ENCODE measurements at regions not wholly inside any gene's neighbourhood (a gene's known extent, or its start where the extent isn't known, plus 50 kb on each side); places are given as distances from the start of the nearest gene placed in this dataset.

DNA sequence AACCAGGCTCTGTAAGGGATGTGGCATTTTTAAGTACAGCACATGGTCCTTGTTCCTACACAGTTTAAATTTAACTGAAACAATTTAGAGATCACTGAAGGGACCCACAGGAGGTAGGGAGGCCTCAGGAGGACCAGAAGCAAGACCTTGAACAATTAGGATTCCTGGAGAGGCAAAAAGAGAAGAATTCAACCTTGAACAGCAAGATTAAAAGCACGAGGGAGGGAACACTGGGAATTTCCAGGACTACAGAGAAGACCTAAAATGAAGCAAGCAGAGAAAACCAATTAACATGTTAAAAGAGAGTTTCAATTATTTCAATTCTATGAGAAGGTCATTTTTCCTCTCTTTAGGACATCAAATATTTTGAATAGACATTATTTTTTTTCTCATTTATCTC lies 160.3 kb downstream of the KCTD12 start:
- no peak for ATAC-seq (ENCODE audit: low read depth in 2 of 2)
- H3K27me3 ChIP-seq (ENCODE audit: control insufficient read depth, insufficient read depth, low read length): no peaks in the 10 kb centered on the region

DNA sequence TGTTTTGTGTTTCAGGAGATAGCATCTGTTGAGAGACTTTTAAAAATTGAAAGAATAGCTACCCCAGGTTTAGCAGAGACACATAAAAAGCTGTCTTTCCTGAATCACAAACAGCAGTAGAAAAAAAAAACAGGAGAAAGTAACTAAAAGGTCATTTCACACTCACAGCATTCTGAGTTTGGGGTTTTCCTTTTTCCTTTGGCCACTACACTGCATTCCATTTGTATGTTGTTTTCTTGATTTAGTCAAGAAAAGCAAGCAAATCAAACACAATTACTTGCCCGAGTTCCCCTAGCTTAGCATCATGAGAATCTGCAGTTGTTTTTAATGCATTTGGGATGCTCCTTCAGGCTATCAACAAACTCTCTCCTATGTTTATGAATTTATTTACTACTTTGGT lies 161.0 kb downstream of the KCTD12 start:
- ATAC-seq (ENCODE audit: low read depth in 2 of 2): no peak

More for the DNA sequence above, 160.3 kb downstream of the KCTD12 start:
- Histone ChIP-seq H3K9me3 (ENCODE audit: control insufficient read depth in 2 of 2, low read length in 2 of 2) (no peaks in the 10 kb centered on the region), H3K4me3 (ENCODE audit: low read depth, low read length) (no peak overlapping the region), H3K27ac (ENCODE audit: insufficient read depth, low read length, poor library complexity, severe bottlenecking) (no peak overlapping the region), H3K36me3 (ENCODE audit: control insufficient read depth, insufficient read depth, low read length) (no peaks in the 10 kb centered on the region), H3K4me1 (ENCODE audit: control insufficient read depth, insufficient read depth, low read length, poor library complexity, severe bottlenecking) (no peaks in the 10 kb centered on the region)
- no peak for DNase-seq
- Mint-ChIP-seq H3K27ac (no peak overlapping the region), H3K27me3 (peaks cover 4% of the 10 kb centered on the region), H3K36me3 (no peaks in the 10 kb centered on the region), H3K4me1 (no peaks in the 10 kb centered on the region), H3K4me3 (no peak overlapping the region), H3K9me3 (no peaks in the 10 kb centered on the region)

DNA sequence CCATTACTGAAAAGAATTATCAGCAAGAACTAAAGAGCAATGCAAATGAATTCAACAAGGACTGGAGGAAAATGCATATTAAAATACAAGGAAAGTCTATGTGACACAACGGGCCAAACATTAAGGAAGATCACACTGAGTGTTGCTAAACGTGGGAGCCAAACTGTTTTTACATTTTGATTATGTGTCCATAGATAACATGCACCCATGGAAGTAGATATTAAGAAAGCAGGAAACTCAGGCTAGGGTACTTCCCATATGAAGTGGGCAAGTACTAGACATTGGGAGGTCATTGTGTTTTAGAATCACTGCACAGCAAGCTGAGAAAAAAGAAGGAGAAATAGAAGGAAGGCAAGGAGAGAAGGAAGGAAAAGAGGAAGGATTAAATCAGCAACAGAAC lies 161.8 kb downstream of the KCTD12 start:
- Histone ChIP-seq H3K4me1 (ENCODE audit: control insufficient read depth, insufficient read depth, low read length, poor library complexity, severe bottlenecking) (no peaks in the 10 kb centered on the region), H3K9me3 (ENCODE audit: control insufficient read depth in 2 of 2, low read length in 2 of 2) (no peaks in the 10 kb centered on the region), H3K36me3 (ENCODE audit: control insufficient read depth, insufficient read depth, low read length) (no peaks in the 10 kb centered on the region), H3K27me3 (ENCODE audit: control insufficient read depth, insufficient read depth, low read length) (no peaks in the 10 kb centered on the region), H3K4me3 (ENCODE audit: low read depth, low read length) (no peak overlapping the region), H3K27ac (ENCODE audit: insufficient read depth, low read length, poor library complexity, severe bottlenecking) (no peak overlapping the region)
- no peak overlapping the region for H3K27ac Mint-ChIP-seq
- no peaks in the 10 kb centered on the region for H3K4me1 Mint-ChIP-seq
- no peak overlapping the region for H3K4me3 Mint-ChIP-seq
- peaks cover 4% of the 10 kb centered on the region for H3K27me3 Mint-ChIP-seq
- H3K9me3 Mint-ChIP-seq: no peaks in the 10 kb centered on the region
- ATAC-seq (ENCODE audit: low read depth in 2 of 2) (no peak), DNase-seq (no peak)
- H3K36me3 Mint-ChIP-seq: no peaks in the 10 kb centered on the region

More for the DNA sequence above, 161.0 kb downstream of the KCTD12 start:
- H3K36me3 Mint-ChIP-seq: no peaks in the 10 kb centered on the region
- Histone ChIP-seq H3K27ac (ENCODE audit: insufficient read depth, low read length, poor library complexity, severe bottlenecking) (no peak overlapping the region), H3K27me3 (ENCODE audit: control insufficient read depth, insufficient read depth, low read length) (no peaks in the 10 kb centered on the region), H3K4me3 (ENCODE audit: low read depth, low read length) (no peak overlapping the region), H3K36me3 (ENCODE audit: control insufficient read depth, insufficient read depth, low read length) (no peaks in the 10 kb centered on the region), H3K4me1 (ENCODE audit: control insufficient read depth, insufficient read depth, low read length, poor library complexity, severe bottlenecking) (no peaks in the 10 kb centered on the region), H3K9me3 (ENCODE audit: control insufficient read depth in 2 of 2, low read length in 2 of 2) (no peaks in the 10 kb centered on the region)
- DNase-seq: no peak
- H3K27me3 Mint-ChIP-seq: peaks cover 4% of the 10 kb centered on the region
- no peaks in the 10 kb centered on the region for H3K4me1 Mint-ChIP-seq
- H3K4me3 Mint-ChIP-seq: no peak overlapping the region
- peak overlapping the region in 1 of 3 donors; percentile 13 for H3K27ac Mint-ChIP-seq
- no peaks in the 10 kb centered on the region for H3K9me3 Mint-ChIP-seq

DNA sequence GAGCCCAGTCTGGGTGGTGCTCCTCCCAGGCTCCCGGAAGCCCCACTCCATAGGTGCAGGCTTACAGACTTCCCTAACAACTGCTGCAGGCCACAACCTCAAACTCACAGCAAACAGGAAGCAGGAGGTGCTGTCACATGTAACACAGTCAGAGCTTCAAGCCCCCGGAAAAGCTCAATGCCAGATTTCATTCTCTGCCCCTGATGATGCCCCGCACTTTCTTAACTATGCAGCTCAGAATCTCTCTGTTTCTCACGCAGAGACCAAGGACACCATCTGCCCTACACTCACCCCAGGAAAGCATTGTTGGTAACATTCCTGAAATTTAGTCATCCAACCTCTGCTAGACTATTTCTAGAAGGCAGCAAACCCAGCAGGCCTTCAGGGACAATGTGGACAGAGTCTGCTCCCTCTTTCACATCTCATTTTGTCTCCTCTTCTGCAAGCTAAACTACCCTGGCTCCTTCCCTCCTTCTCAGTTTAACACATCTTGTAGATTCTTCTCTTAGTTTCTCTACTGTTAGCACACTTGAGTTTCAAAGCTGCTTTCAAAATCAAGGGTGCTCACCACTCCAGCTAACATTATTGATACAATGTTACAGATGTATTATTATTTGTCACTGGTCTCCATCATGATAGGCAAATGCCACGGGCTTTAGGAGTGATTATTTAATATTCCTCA lies 162.5 kb downstream of the KCTD12 start:
- Histone ChIP-seq H3K4me1 (ENCODE audit: control insufficient read depth, insufficient read depth, low read length, poor library complexity, severe bottlenecking) (no peaks in the 10 kb centered on the region), H3K27me3 (ENCODE audit: control insufficient read depth, insufficient read depth, low read length) (no peaks in the 10 kb centered on the region), H3K27ac (ENCODE audit: insufficient read depth, low read length, poor library complexity, severe bottlenecking) (no peak overlapping the region), H3K36me3 (ENCODE audit: control insufficient read depth, insufficient read depth, low read length) (no peaks in the 10 kb centered on the region), H3K9me3 (ENCODE audit: control insufficient read depth in 2 of 2, low read length in 2 of 2) (no peaks in the 10 kb centered on the region), H3K4me3 (ENCODE audit: low read depth, low read length) (no peak overlapping the region)
- Mint-ChIP-seq H3K36me3 (no peaks in the 10 kb centered on the region), H3K27ac (no peak overlapping the region), H3K4me1 (no peaks in the 10 kb centered on the region), H3K27me3 (peaks cover under 1% of the 10 kb centered on the region), H3K9me3 (no peaks in the 10 kb centered on the region), H3K4me3 (no peak overlapping the region)
- peak in 1 of 3 donors; percentile 8 for DNase-seq
- peak in 1 of 2 donors; percentile 39 for ATAC-seq (ENCODE audit: low read depth in 2 of 2)

DNA sequence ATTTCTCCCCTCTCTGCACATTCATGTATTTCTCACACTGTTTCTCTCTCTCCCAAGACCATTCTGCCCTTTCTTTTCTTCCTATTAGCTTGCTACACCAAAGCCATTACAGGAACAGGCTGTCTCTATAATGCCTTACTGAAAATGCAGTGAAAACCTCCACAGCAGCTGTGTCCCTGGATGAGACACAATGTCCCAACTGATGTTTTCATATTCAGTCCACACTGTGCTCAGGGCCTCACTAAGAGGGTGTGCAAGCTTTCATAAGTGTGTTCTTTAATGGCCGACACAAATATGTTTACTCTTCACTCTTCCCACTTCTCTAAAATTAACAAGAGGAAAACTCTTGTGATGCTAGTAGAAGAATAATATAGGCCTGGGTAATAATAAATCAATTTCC lies 163.4 kb downstream of the KCTD12 start:
- no peak for ATAC-seq (ENCODE audit: low read depth in 2 of 2)
- Histone ChIP-seq H3K4me1 (ENCODE audit: control insufficient read depth, insufficient read depth, low read length, poor library complexity, severe bottlenecking) (no peaks in the 10 kb centered on the region), H3K9me3 (ENCODE audit: control insufficient read depth in 2 of 2, low read length in 2 of 2) (no peaks in the 10 kb centered on the region), H3K4me3 (ENCODE audit: low read depth, low read length) (no peak overlapping the region), H3K36me3 (ENCODE audit: control insufficient read depth, insufficient read depth, low read length) (no peaks in the 10 kb centered on the region), H3K27me3 (ENCODE audit: control insufficient read depth, insufficient read depth, low read length) (no peaks in the 10 kb centered on the region), H3K27ac (ENCODE audit: insufficient read depth, low read length, poor library complexity, severe bottlenecking) (no peak overlapping the region)
- H3K36me3 Mint-ChIP-seq: no peaks in the 10 kb centered on the region
- H3K9me3 Mint-ChIP-seq: no peaks in the 10 kb centered on the region
- no peak overlapping the region for H3K27ac Mint-ChIP-seq
- no peak for DNase-seq
- no peaks in the 10 kb centered on the region for H3K4me1 Mint-ChIP-seq
- H3K27me3 Mint-ChIP-seq: no peaks in the 10 kb centered on the region
- H3K4me3 Mint-ChIP-seq: no peak overlapping the region

DNA sequence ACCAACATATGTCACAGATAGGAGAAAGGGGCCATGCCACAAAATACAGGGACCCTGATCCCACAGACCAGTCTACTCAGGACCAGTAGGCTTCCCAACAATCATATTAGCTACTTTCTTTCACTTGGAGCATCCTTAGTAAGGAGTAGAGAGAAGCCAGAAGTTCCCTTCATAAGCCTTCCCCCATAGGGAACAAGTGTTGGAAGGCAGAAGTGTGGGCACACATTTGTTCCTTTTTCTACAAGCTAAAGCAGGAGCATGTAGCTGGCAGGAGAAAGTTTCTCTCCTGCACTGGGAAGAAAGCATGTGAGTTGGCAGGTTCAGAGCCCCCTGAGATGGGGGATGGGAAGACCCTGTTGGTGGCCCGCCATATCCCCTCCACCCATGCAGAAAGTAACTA lies 165.4 kb downstream of the KCTD12 start:
- DNase-seq: no peak
- H3K27me3 Mint-ChIP-seq: no peaks in the 10 kb centered on the region
- no peak overlapping the region for H3K27ac Mint-ChIP-seq
- no peak for ATAC-seq (ENCODE audit: low read depth in 2 of 2)
- no peak overlapping the region for H3K4me3 Mint-ChIP-seq
- no peaks in the 10 kb centered on the region for H3K27me3 ChIP-seq (ENCODE audit: control insufficient read depth, insufficient read depth, low read length)
- no peak overlapping the region for H3K4me3 ChIP-seq (ENCODE audit: low read depth, low read length)
- H3K36me3 ChIP-seq (ENCODE audit: control insufficient read depth, insufficient read depth, low read length): no peaks in the 10 kb centered on the region
- no peaks in the 10 kb centered on the region for H3K4me1 ChIP-seq (ENCODE audit: control insufficient read depth, insufficient read depth, low read length, poor library complexity, severe bottlenecking)
- no peaks in the 10 kb centered on the region for H3K9me3 ChIP-seq (ENCODE audit: control insufficient read depth in 2 of 2, low read length in 2 of 2)
- no peak overlapping the region for H3K27ac ChIP-seq (ENCODE audit: insufficient read depth, low read length, poor library complexity, severe bottlenecking)
- no peaks in the 10 kb centered on the region for H3K9me3 Mint-ChIP-seq
- H3K36me3 Mint-ChIP-seq: no peaks in the 10 kb centered on the region
- H3K4me1 Mint-ChIP-seq: no peaks in the 10 kb centered on the region

DNA sequence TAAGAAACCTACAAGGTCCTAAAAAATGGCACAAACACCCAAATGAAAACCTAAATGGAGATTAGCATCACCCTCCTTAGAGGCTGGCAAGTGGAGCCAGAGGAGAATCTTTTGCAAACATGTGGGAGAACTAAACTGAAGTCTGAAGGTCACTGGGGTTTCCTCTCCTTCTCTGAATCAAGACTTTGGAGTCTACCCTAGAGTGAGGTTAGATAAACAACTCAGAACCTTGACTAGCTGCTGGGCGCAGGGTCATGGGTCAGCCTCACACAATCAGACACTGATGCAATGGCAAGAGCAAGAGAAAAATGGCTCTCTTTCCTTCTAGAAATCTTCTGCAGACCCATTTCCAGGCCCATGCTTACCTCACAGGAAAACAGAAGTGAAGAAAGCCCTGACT lies 165.8 kb downstream of the KCTD12 start:
- Histone ChIP-seq H3K4me1 (ENCODE audit: control insufficient read depth, insufficient read depth, low read length, poor library complexity, severe bottlenecking) (no peaks in the 10 kb centered on the region), H3K27ac (ENCODE audit: insufficient read depth, low read length, poor library complexity, severe bottlenecking) (no peak overlapping the region), H3K36me3 (ENCODE audit: control insufficient read depth, insufficient read depth, low read length) (no peaks in the 10 kb centered on the region), H3K9me3 (ENCODE audit: control insufficient read depth in 2 of 2, low read length in 2 of 2) (no peaks in the 10 kb centered on the region), H3K27me3 (ENCODE audit: control insufficient read depth, insufficient read depth, low read length) (no peaks in the 10 kb centered on the region), H3K4me3 (ENCODE audit: low read depth, low read length) (no peak overlapping the region)
- Mint-ChIP-seq H3K4me3 (no peak overlapping the region), H3K9me3 (peaks cover 0 to 2% (median 0%) of the 10 kb centered on the region in 7 donors), H3K4me1 (no peaks in the 10 kb centered on the region), H3K27me3 (no peaks in the 10 kb centered on the region), H3K36me3 (no peaks in the 10 kb centered on the region), H3K27ac (no peak overlapping the region)
- ATAC-seq (ENCODE audit: low read depth in 2 of 2) (no peak), DNase-seq (no peak)

DNA sequence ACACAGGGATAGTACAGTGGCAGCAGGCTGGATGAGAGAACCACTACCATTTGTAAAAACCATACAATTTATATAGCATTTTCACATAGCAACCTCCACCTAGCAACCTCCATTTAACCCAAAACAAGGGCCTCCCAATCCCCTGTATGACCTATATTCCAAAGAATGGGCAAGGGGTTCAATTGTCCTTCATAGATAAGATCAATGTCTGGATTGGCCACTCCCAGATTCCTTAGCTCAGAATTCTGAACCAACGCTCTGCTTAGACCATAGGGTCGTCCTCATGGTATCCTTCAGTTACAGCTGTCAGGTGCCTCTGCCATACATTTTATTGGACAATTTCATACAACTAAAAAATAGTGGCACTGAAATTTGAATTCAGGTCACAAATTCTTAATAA lies 166.2 kb downstream of the KCTD12 start:
- no peak overlapping the region for H3K27ac ChIP-seq (ENCODE audit: insufficient read depth, low read length, poor library complexity, severe bottlenecking)
- Mint-ChIP-seq H3K9me3 (peaks cover 0 to 2% (median 0%) of the 10 kb centered on the region in 7 donors), H3K36me3 (no peaks in the 10 kb centered on the region), H3K27me3 (no peaks in the 10 kb centered on the region), H3K27ac (no peak overlapping the region), H3K4me1 (no peaks in the 10 kb centered on the region), H3K4me3 (no peak overlapping the region)
- H3K9me3 ChIP-seq (ENCODE audit: control insufficient read depth in 2 of 2, low read length in 2 of 2): no peaks in the 10 kb centered on the region
- H3K27me3 ChIP-seq (ENCODE audit: control insufficient read depth, insufficient read depth, low read length): no peaks in the 10 kb centered on the region
- ATAC-seq (ENCODE audit: low read depth in 2 of 2) (no peak), DNase-seq (no peak)
- H3K4me3 ChIP-seq (ENCODE audit: low read depth, low read length): no peak overlapping the region
- no peaks in the 10 kb centered on the region for H3K4me1 ChIP-seq (ENCODE audit: control insufficient read depth, insufficient read depth, low read length, poor library complexity, severe bottlenecking)
- no peaks in the 10 kb centered on the region for H3K36me3 ChIP-seq (ENCODE audit: control insufficient read depth, insufficient read depth, low read length)
